ENCODE measurements at regions not wholly inside any gene's neighbourhood (a gene's known extent, or its start where the extent isn't known, plus 50 kb on each side); places are given as distances from the start of the nearest gene placed in this dataset.
"Not testable (repeated sequence)": the region's sequence is repeated elsewhere in the genome, so short reads cannot be mapped to it uniquely, and the experiment has no call there.

DNA sequence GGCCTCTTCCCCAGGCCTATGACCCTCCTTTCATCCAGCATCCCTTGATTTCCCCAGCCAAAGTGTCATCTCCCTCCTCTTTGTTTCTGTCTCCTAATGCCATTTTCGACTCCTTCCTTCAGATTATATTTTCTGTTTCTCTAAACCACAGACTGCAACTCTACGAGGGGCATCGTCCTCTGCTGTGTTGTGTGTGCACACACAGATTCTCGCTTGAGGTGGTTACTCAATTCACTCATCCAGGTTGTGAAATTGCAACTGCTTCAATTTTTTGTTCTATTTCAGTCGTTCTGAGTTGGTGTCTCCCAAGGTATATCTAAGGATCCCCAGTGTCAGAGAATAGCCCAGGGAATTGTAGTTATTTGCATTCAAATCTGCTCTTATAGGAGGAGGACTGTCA lies 113.5 kb upstream of the NDUFV2 start:
- Mint-ChIP-seq H3K9me3 (no peaks in the 10 kb centered on the region), H3K36me3 (no peaks in the 10 kb centered on the region), H3K27ac (no peak overlapping the region), H3K4me3 (no peak overlapping the region), H3K4me1 (ENCODE audit: unreplicated experiment) (peaks cover 22% of the 10 kb centered on the region), H3K27me3 (no peaks in the 10 kb centered on the region)
- DNase-seq (ENCODE audit: extremely low spot score, unreplicated experiment): no peak
- TF ChIP-seq, protein P1, sequence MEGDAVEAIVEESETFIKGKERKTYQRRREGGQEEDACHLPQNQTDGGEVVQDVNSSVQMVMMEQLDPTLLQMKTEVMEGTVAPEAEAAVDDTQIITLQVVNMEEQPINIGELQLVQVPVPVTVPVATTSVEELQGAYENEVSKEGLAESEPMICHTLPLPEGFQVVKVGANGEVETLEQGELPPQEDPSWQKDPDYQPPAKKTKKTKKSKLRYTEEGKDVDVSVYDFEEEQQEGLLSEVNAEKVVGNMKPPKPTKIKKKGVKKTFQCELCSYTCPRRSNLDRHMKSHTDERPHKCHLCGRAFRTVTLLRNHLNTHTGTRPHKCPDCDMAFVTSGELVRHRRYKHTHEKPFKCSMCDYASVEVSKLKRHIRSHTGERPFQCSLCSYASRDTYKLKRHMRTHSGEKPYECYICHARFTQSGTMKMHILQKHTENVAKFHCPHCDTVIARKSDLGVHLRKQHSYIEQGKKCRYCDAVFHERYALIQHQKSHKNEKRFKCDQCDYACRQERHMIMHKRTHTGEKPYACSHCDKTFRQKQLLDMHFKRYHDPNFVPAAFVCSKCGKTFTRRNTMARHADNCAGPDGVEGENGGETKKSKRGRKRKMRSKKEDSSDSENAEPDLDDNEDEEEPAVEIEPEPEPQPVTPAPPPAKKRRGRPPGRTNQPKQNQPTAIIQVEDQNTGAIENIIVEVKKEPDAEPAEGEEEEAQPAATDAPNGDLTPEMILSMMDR (conservative IDR thresholded peaks at IDR 0.05): no peak

DNA sequence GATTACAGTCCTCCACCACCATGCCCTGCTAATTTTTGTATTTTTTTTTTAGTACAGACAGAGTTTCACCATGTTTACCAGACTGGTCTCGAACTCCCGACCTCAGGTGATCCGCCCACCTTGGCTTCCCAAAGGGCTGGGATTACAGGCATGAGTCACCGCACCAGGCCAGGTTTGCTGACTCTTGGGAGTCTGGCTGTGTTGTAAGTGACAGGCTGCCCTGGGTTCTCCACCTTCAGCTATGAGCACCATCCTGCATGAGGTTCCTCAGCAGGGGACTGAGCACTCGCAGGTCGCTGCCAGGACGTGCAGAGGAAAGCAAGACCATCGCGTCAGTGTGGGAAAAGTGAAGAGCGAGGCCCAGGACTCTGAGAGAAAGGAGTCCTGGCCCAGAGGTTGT lies 112.6 kb upstream of the NDUFV2 start:
- peaks cover 17% of the 10 kb centered on the region for H3K4me1 Mint-ChIP-seq (ENCODE audit: unreplicated experiment)
- H3K27ac Mint-ChIP-seq: no peak overlapping the region
- DNase-seq (ENCODE audit: extremely low spot score, unreplicated experiment): no peak
- no peak overlapping the region for H3K4me3 Mint-ChIP-seq
- no peaks in the 10 kb centered on the region for H3K36me3 Mint-ChIP-seq
- TF ChIP-seq, protein P1 (conservative IDR thresholded peaks at IDR 0.05): no peak
- H3K27me3 Mint-ChIP-seq: no peaks in the 10 kb centered on the region
- H3K9me3 Mint-ChIP-seq: no peaks in the 10 kb centered on the region

DNA sequence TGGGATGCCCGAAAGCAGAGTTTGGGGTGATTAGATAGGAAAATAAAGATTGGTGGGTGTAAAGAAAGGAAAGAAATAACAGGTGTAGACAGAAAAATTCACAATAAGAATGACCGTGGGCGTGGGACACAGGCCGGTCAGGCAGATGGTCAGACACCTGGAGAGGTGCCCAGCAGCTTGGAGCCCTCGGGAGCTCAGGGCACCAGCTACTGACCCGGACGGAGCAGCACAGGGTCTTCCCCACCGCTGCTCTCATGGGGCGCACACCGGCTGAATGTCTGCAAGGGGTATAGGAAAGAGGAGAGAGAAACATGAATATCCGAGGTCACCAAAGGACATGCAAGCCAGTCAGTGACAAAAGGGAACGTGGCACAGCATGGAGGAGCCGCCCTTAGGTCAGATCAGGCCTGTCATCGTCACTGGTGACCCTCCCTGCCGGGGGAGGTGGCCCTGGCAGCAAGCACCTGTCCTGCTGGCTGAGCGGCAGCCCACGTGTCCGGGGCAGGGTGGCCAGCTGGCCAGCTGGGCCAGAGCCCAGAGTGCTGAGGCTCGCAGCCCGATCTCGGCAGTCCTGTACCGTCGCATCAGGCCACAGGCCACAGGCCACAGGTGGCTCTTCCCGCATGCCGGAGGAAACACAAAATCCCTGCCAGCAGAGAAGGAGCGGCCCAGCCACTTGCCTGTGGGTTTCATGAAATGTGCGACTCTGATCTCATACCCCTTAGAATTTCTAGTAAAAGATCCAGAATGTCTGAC lies 112.0 kb upstream of the NDUFV2 start:
- Mint-ChIP-seq H3K36me3 (no peaks in the 10 kb centered on the region), H3K27ac (no peak overlapping the region), H3K4me3 (no peak overlapping the region), H3K4me1 (ENCODE audit: unreplicated experiment) (peaks cover 17% of the 10 kb centered on the region), H3K27me3 (no peaks in the 10 kb centered on the region), H3K9me3 (no peaks in the 10 kb centered on the region)
- DNase-seq (ENCODE audit: extremely low spot score, unreplicated experiment): no peak
- TF ChIP-seq, protein P1 (conservative IDR thresholded peaks at IDR 0.05): no peak

DNA sequence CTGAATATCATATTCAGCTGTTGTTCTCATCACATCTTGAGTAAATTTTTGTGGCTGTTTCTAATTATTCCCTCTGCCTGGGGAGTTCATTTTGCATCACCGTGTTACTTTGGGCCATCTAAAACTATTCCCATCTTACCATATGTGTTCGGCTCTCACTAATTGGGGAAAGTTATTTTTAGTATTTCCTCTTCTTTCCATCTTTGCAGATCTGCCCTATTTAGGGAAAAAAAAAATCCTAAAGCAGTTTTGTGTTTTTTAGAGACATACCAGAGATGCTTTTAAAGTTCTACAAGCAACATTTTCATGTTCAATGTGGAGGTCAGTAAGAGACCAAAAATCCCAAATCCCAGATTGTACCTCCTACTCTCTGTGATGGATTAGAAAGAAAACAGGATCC lies 111.3 kb upstream of the NDUFV2 start:
- Mint-ChIP-seq H3K9me3 (no peaks in the 10 kb centered on the region), H3K27ac (no peak overlapping the region)

DNA sequence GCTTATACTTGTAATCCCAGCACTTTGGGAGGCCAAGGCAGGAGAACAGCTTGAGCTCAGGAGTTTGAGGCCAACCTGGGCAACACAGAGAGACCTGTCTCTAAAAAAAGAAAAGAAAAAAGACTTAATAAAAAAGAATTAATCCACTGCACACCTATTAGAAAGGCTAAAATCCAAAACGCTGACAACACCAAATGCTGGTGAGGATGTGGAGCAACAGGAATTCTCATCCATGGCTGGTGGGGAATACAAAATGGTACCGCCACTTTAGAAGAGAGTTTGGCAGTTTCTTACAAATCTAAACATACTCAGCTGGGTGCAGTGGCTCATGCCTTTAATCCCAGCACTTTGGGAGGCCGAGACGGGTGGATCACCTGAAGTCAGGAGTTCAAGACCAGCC lies 110.0 kb upstream of the NDUFV2 start:
- not testable (repeated sequence) for H3K36me3 Mint-ChIP-seq; H3K27ac Mint-ChIP-seq; DNase-seq (ENCODE audit: extremely low spot score, unreplicated experiment); H3K27me3 Mint-ChIP-seq; H3K4me3 Mint-ChIP-seq; H3K9me3 Mint-ChIP-seq
- H3K4me1 Mint-ChIP-seq (ENCODE audit: unreplicated experiment): peaks cover 18% of the 10 kb centered on the region

More for the DNA sequence above, 111.3 kb upstream of the NDUFV2 start:
- TF ChIP-seq, protein P1 (conservative IDR thresholded peaks at IDR 0.05): no peak
- no peaks in the 10 kb centered on the region for H3K36me3 Mint-ChIP-seq
- DNase-seq (ENCODE audit: extremely low spot score, unreplicated experiment): no peak
- H3K4me3 Mint-ChIP-seq: no peak overlapping the region
- peaks cover 21% of the 10 kb centered on the region for H3K4me1 Mint-ChIP-seq (ENCODE audit: unreplicated experiment)
- H3K27me3 Mint-ChIP-seq: no peaks in the 10 kb centered on the region

DNA sequence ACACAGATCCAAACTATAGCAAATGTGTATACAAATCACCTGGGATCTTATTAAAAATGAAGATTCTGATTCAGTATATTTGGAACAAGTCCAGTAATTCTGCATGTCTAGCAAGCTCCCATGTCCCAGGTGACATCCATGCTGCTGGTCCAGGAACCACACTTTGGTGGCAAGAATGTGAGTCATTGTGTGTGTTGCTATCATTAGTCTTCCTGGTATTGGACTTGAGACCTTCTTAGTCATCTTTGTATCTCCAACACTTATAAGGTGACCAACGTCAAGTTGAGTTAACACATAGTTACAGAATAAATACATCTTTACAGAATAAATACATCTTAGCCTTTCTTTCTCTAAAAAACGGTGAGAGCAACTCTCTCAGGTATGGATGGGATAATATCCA lies 107.9 kb upstream of the NDUFV2 start:
- Mint-ChIP-seq H3K4me1 (ENCODE audit: unreplicated experiment) (peaks cover 22% of the 10 kb centered on the region), H3K27ac (no peak overlapping the region)

More for the DNA sequence above, 107.9 kb upstream of the NDUFV2 start:
- Mint-ChIP-seq H3K4me3 (no peak overlapping the region), H3K27me3 (no peaks in the 10 kb centered on the region), H3K36me3 (no peaks in the 10 kb centered on the region), H3K9me3 (no peaks in the 10 kb centered on the region)
- TF ChIP-seq, protein P1 (conservative IDR thresholded peaks at IDR 0.05): no peak
- DNase-seq (ENCODE audit: extremely low spot score, unreplicated experiment): no peak
